Activated CD8-positive, alpha-beta memory T cell treated with anti-CD3 and anti-CD28 coated beads, Interleukin-2, amount 10 ng/mL, durations not matched to agents 7 days and 5 days (primary cell): ENCODE measurements at regions not wholly inside any gene's neighbourhood (a gene's known extent, or its start where the extent isn't known, plus 50 kb on each side); places are given as distances from the start of the nearest gene placed in this dataset.
"Not testable (repeated sequence)": the region's sequence is repeated elsewhere in the genome, so short reads cannot be mapped to it uniquely, and the experiment has no call there.

ENCODE experiments used
- ATAC-seq: fragments of 150-1000 bp; cut with Tn5 transposase; one replicate; pipeline ENCODE4 v1.10.0; 2021; ENCODE audit warnings: moderate library complexity
- CTCF ChIA-PET: fragments of 350-600 bp; sonication (Branson Sonifier 250); formaldehyde crosslinking; loops from one replicate; lab custom pipeline; 2021; ENCODE audit warnings: antibody characterized with exemption; lab: Charles Lee
- DNase-seq: peaks from one replicate; pipeline ENCODE4 v3.0.0-alpha.2; 2020
- H3K27ac Mint-ChIP-seq: one replicate; pipeline ENCODE4 v1.8.0; 2021; ENCODE audit warnings: mild to moderate bottlenecking, mixed read lengths
- H3K27me3 Mint-ChIP-seq: one replicate; pipeline ENCODE4 v1.8.0; 2021; ENCODE audit warnings: mixed read lengths
- H3K36me3 Mint-ChIP-seq: one replicate; pipeline ENCODE4 v1.8.0; 2021; ENCODE audit warnings: mild to moderate bottlenecking, mixed read lengths
- H3K4me1 Mint-ChIP-seq: one replicate; pipeline ENCODE4 v1.8.0; 2021; ENCODE audit warnings: mixed read lengths
- H3K4me3 Mint-ChIP-seq: one replicate; pipeline ENCODE4 v1.8.0; 2021; ENCODE audit warnings: mild to moderate bottlenecking, moderate library complexity, mixed read lengths
- H3K9me3 Mint-ChIP-seq: one replicate; pipeline ENCODE4 v1.8.0; 2022; ENCODE audit warnings: low read depth, mixed read lengths

GRCh38 chr3:150135287-150135721, 164.6 kb upstream of the PFN2 start:
- Mint-ChIP-seq H3K27ac (no peak overlapping the region), H3K27me3 (peaks cover 41% of the 10 kb centered on the region), H3K4me3 (no peak overlapping the region), H3K9me3 (no peaks in the 10 kb centered on the region), H3K36me3 (no peaks in the 10 kb centered on the region), H3K4me1 (no peaks in the 10 kb centered on the region)
- DNase-seq (no peak), ATAC-seq (no peak)
- CTCF ChIA-PET, result interaction anchor here (0.9 kb wide), 1 partner anchor 9 kb away, joined by 4 read pairs; no protein-coding TSS in a partner anchor

GRCh38 chr3:150133293-150133692, 162.6 kb upstream of the PFN2 start:
- peaks cover 46% of the 10 kb centered on the region for H3K27me3 Mint-ChIP-seq
- no peak overlapping the region for H3K27ac Mint-ChIP-seq
- no peaks in the 10 kb centered on the region for H3K4me1 Mint-ChIP-seq
- H3K9me3 Mint-ChIP-seq, result no peaks in the 10 kb centered on the region
- no peak overlapping the region for H3K4me3 Mint-ChIP-seq
- DNase-seq (no peak), ATAC-seq (no peak)
- no peaks in the 10 kb centered on the region for H3K36me3 Mint-ChIP-seq
- CTCF ChIA-PET, result no interaction called here

GRCh38 chr3:150132101-150132749, 161.5 kb upstream of the PFN2 start:
- ATAC-seq, result no peak
- H3K4me3 Mint-ChIP-seq, result no peak overlapping the region

GRCh38 chr3:150131663-150132062, 161.0 kb upstream of the PFN2 start:
- DNase-seq (no peak), ATAC-seq (no peak)
- Mint-ChIP-seq H3K36me3 (no peaks in the 10 kb centered on the region), H3K27me3 (peaks cover 43% of the 10 kb centered on the region), H3K4me3 (no peak overlapping the region), H3K4me1 (no peaks in the 10 kb centered on the region), H3K27ac (no peak overlapping the region), H3K9me3 (no peaks in the 10 kb centered on the region)
- CTCF ChIA-PET, result no interaction called here

More at GRCh38 chr3:150132101-150132749, 161.5 kb upstream of the PFN2 start:
- Mint-ChIP-seq H3K36me3 (no peaks in the 10 kb centered on the region), H3K27ac (no peak overlapping the region), H3K27me3 (peaks cover 43% of the 10 kb centered on the region), H3K4me1 (no peaks in the 10 kb centered on the region), H3K9me3 (no peaks in the 10 kb centered on the region)
- DNase-seq, result no peak
- CTCF ChIA-PET, result no interaction called here

DNA sequence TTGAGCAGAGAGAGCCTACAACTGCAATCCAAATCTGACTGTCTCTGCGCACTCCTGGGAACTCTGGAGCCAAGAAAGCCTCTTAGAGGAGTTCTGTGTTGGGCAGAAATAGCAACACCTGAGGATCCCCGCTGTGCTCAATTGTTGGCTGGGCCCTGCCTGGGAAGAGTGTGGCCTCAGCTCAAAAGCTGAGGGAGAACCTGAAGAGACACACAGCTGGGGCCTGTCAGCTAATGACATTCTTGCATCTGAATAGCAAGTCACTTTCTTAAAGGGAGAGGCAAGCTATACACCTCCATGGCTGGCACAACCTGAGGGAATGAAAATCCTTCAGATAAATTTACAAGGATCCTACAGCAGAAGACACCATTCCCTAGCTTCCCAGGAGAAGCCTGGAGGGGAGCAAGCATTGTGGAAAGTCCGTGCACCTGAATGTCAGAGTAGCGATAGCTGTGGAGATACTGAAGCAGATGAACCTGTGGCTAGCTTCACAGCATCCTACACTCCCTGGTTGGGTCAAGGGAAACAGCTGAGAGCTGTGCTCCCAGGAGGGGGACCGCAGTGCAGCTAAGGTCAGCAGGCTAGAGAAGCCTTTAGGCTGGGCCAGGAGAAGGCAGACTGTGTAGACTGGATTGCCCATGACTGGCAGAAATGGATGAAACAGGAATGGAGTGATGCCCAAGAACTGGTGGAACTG, 159.9 kb upstream of the PFN2 start:
- ATAC-seq, result no peak
- no peaks in the 10 kb centered on the region for H3K9me3 Mint-ChIP-seq
- CTCF ChIA-PET, result no interaction called here

GRCh38 chr3:150129166-150129565, 158.5 kb upstream of the PFN2 start:
- DNase-seq (no peak), ATAC-seq (no peak)
- H3K36me3 Mint-ChIP-seq, result no peaks in the 10 kb centered on the region
- no peaks in the 10 kb centered on the region for H3K9me3 Mint-ChIP-seq
- CTCF ChIA-PET, result no interaction called here
- no peak overlapping the region for H3K4me3 Mint-ChIP-seq
- H3K4me1 Mint-ChIP-seq, result no peaks in the 10 kb centered on the region
- H3K27ac Mint-ChIP-seq, result no peak overlapping the region
- H3K27me3 Mint-ChIP-seq, result peaks cover 41% of the 10 kb centered on the region

More for the DNA sequence above, 159.9 kb upstream of the PFN2 start:
- Mint-ChIP-seq H3K36me3 (no peaks in the 10 kb centered on the region), H3K27ac (no peak overlapping the region), H3K4me3 (no peak overlapping the region), H3K27me3 (peaks cover 39% of the 10 kb centered on the region), H3K4me1 (no peaks in the 10 kb centered on the region)
- no peak for DNase-seq

DNA sequence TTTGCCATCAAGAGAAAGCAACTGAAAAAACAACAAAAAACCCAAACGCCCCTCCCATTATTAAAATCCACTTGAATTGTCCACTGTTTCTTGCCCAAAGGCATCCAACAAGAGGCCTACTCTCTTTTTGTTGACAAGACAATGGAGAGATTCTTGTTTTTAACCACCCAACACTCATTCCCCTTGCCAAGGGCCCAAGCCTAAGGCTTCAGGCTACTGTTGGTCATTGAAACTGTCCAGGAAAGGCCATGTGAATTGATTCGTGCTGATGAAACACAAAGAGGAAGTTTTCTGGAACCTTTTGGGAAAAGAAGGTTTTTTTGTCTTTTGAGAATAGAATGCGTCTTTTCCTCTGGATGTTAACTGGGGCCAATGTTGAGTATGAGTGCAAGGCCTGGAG, 157.4 kb upstream of the PFN2 start:
- Mint-ChIP-seq H3K9me3 (no peaks in the 10 kb centered on the region), H3K36me3 (no peaks in the 10 kb centered on the region), H3K27ac (no peak overlapping the region), H3K4me3 (no peak overlapping the region), H3K4me1 (no peaks in the 10 kb centered on the region), H3K27me3 (peaks cover 38% of the 10 kb centered on the region)
- DNase-seq, result no peak
- CTCF ChIA-PET, result no interaction called here
- ATAC-seq, result no peak

GRCh38 chr3:150127011-150127490, 156.4 kb upstream of the PFN2 start:
- Mint-ChIP-seq H3K27ac (no peak overlapping the region), H3K27me3 (peaks cover 31% of the 10 kb centered on the region), H3K4me1 (no peaks in the 10 kb centered on the region), H3K4me3 (no peak overlapping the region), H3K36me3 (no peaks in the 10 kb centered on the region), H3K9me3 (no peaks in the 10 kb centered on the region)
- ATAC-seq, result no peak
- CTCF ChIA-PET, result interaction anchor here (1.5 kb wide), 1 partner anchor 9 kb away, joined by 4 read pairs; no protein-coding TSS in a partner anchor
- DNase-seq, result no peak

- H3K9me3 Mint-ChIP-seq, result no peaks in the 10 kb centered on the region
- no peak for DNase-seq
- H3K36me3 Mint-ChIP-seq, result no peaks in the 10 kb centered on the region
- CTCF ChIA-PET, result no interaction called here
- H3K27me3 Mint-ChIP-seq, result peaks cover 24% of the 10 kb centered on the region
- H3K4me3 Mint-ChIP-seq, result no peak overlapping the region
- H3K27ac Mint-ChIP-seq, result no peak overlapping the region
- no peak for ATAC-seq
- H3K4me1 Mint-ChIP-seq, result no peaks in the 10 kb centered on the region
Measured at GRCh38 chr3:150124142-150124541, 153.4 kb upstream of the PFN2 start.

GRCh38 chr3:150123249-150123648, 152.6 kb upstream of the PFN2 start:
- H3K9me3 Mint-ChIP-seq, H3K4me3 Mint-ChIP-seq, H3K36me3 Mint-ChIP-seq, ATAC-seq, H3K27ac Mint-ChIP-seq, H3K4me1 Mint-ChIP-seq, CTCF ChIA-PET, DNase-seq: not testable (repeated sequence)
- H3K27me3 Mint-ChIP-seq, result peaks cover 26% of the 10 kb centered on the region

- ATAC-seq, result no peak
- Mint-ChIP-seq H3K9me3 (no peaks in the 10 kb centered on the region), H3K27me3 (peaks cover 39% of the 10 kb centered on the region), H3K4me3 (no peak overlapping the region), H3K4me1 (peaks cover 4% of the 10 kb centered on the region), H3K27ac (no peak overlapping the region), H3K36me3 (no peaks in the 10 kb centered on the region)
- DNase-seq, result no peak
- CTCF ChIA-PET, result no interaction called here
Measured at GRCh38 chr3:150118219-150118618, 147.5 kb upstream of the PFN2 start.

DNA sequence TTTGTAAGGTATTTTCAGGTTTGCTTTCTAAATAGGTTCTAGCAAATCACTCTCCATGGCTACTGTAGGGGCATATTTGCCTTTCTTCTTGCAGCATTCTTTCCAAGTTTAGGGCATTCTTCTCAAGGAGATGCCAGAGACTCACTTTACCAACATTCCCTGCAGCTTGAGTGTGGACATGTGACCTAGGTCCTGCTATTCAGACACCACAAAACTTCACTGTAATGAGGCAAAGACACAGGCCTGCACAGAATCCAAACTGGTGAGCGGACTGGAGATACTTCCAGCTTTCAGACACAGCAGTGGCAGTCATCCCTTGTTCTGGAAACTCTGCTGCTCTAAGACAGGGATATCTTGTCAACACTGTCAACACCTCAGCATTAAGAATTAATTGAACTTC, 146.4 kb upstream of the PFN2 start:
- Mint-ChIP-seq H3K36me3 (no peaks in the 10 kb centered on the region), H3K4me3 (no peak overlapping the region), H3K4me1 (peaks cover 4% of the 10 kb centered on the region), H3K9me3 (no peaks in the 10 kb centered on the region), H3K27ac (no peak overlapping the region), H3K27me3 (peaks cover 40% of the 10 kb centered on the region)
- DNase-seq, result no peak
- CTCF ChIA-PET, result no interaction called here
- ATAC-seq, result no peak

- Mint-ChIP-seq H3K27ac (no peak overlapping the region), H3K36me3 (no peaks in the 10 kb centered on the region), H3K9me3 (no peaks in the 10 kb centered on the region), H3K27me3 (peaks cover 39% of the 10 kb centered on the region), H3K4me1 (peaks cover 4% of the 10 kb centered on the region), H3K4me3 (no peak overlapping the region)
- CTCF ChIA-PET, result no interaction called here
- ATAC-seq (no peak), DNase-seq (no peak)
Measured at GRCh38 chr3:150116196-150116595, 145.5 kb upstream of the PFN2 start.
